C1 segment of cervical spinal cord (tissue), 14 donors: ENCODE measurements at regions not wholly inside any gene's neighbourhood (a gene's known extent, or its start where the extent isn't known, plus 50 kb on each side); places are given as distances from the start of the nearest gene placed in this dataset.
"Not testable (repeated sequence)": the region's sequence is repeated elsewhere in the genome, so short reads cannot be mapped to it uniquely, and the experiment has no call there.

ENCODE experiments used
- DNase-seq, 14 donors: peaks; one replicate each; lab custom pipeline; 2025; lab: John Stamatoyannopoulos, UW

DNA sequence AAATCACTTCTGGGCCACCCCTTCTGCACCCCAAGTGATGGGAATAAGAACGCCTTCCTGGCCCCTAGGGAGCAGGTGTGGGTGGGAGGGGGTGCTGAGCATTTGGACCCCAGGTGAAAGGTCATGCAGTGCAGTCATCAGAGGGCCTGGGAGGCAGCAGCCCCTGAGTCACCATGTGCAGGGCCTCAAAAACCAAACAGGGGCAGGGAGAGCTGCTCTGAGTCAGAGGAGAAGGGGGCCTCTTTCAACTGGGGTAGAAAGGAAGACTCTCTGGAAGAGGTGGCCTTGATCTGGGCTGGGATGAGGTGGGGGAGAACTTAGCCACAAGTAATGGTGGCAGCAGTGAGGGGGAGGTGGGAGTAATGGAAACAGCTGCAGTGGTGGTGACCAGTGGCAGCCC, 164.3 kb downstream of the BUB3 start:
- no peak for DNase-seq

DNA sequence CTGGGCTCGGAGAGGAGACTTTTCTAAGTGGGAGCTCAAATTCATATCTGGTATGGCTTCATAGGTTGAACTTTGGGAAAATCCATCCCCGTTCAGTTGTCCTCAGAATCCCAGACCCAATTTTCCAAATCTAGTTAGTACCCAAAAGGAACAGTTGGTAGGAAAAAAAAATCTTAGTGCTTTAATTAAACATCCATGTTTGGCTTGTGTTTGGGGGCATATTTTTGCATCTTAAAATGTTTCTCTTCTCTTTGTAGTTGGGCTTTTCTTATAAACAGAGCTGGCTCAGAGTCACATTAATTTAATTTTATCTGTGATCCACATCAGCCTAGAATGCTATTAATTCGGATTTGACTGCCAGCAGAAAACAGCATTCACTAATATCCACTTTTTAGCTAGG, 165.9 kb downstream of the BUB3 start:
- no peak for DNase-seq

DNA sequence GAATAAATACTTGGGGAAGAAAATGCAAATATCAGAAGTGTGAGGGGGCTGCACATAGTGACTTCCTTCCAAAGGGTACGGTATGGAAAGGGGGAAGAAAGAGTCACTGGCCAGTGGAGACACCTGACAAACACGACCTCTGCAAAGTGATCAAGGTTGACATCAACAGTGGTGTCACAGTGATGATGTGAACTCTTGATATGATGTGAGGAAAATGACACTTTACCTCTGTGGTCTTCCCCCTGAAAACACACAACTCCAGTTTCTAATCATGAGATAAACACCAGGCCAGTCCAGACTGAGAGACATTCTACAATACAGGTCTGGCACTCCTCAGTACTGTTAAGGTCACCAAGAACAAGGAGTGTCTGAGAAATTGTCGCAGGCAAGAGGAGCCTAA, 169.7 kb downstream of the BUB3 start:
- no peak for DNase-seq

DNA sequence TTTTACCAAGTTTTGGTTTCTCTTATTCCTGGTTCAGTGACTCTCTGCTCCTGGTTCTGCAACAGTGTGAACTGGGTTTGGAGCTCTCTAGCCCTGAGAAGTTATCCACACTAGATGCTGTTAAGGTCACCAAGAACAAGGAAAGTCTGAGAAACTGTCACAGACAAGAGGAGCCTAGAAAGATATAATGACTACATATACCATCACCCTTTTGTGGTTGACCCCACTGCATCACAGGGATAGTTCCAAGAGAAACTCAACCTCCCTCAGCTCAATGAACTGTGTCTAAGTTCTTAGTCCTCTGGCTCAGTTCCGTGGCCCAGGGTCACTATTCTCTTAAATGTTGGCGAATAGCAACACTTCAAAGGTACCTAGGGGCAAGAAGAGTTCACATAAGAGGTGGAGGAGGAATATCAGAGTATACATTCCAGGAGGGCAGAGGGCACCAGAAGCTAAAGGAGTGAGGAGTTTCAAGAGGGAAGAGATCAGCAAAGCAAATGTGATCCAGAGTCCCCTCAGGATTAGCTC, 171.5 kb downstream of the BUB3 start:
- DNase-seq, result no peak

DNA sequence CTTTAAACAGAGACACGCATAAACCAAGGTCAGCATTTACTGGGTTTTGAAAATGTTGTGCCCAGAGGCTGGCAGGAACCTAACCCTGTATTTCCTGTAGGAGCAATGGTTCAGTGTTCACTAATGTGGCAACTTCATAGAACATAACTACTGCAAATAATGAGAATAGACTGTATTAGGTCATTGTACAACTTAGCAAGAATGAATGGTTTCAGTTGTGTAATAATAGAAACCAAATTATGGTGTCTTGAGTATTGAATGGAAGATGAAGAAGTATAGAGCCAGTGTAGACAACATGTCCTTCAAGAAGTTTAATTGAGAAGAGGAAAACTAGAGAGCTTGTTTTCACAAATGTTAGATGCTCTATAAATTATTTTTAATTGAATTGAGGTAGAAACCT, 172.5 kb downstream of the BUB3 start:
- no peak for DNase-seq

DNA sequence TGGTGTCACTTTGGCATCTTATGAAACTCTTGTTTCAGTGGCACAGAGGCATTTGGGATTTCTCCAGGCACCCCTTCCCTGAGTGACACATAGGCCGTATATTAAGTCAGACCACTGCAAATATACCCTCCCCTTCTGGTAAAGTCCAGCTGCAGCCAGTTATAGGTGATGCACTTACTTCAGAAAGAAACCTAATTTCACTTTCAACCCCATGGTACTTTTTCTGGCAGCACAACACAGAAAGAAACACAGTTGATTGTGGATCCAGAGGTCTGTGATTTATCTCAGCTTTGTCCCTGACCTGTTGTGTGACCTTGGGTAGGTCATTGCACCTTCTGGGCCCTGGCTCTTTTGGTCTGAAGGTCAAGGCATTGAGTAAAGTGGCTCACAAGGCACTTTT, 173.2 kb downstream of the BUB3 start:
- no peak for DNase-seq

DNA sequence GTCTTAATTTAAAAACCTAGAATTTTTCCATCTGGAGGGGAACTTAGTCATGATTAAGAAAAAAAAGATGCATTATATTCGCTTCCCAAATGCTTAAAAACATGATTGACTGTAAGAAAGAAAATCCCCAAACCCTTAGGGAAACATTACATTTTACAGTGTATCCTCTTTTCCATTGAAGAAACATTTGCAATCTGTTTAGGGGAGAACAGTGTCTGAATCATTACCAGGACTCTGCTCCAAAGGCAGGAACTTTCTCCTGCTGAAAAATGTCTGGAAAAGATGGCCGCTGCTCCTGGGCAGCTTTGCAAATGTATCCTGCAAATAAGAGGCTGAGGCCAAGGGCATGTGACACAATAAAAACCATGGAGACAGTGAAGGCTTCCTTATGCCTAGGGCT, 173.7 kb downstream of the BUB3 start:
- no peak for DNase-seq

DNA sequence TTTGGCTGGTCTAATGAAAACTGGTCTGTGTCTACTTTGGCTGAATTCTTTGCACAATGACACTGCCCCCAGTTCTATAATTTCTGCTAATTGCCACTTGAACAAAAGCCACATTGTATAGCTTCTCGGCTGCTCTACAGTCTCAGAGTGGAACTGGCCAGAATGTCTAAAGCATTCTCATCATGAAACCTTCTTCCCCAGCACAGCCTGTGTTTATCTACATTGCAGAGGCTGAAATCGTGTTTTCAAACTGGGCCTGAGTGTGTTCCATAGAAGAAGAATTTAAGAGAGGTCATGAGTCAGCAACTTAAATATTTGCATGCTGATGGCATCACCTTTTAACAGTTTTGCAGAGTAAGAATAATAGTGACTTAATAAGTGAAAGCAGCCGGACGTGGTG, 177.2 kb downstream of the BUB3 start:
- peak in 2 of 14 donors; percentile 6 to 13 for DNase-seq

DNA sequence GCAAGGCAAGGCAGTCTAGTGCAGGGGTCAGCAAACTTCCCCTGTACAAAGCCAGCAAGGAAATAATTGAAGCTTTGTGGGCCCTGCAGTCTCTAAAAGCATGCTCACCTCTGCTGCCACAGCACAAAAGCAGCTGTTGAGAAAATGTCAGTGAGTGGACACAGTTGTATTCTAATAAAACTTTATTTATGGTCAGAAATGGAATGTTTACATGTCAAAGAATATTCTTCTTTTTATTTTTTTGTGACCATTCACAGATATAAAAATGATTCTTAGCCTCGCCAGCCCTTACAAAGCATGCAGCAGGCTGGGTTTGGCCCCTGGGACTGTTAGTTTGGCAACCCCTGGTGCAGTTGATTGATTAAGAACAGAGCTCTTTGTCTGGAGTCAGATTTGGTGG, 192.4 kb downstream of the BUB3 start:
- no peak for DNase-seq

DNA sequence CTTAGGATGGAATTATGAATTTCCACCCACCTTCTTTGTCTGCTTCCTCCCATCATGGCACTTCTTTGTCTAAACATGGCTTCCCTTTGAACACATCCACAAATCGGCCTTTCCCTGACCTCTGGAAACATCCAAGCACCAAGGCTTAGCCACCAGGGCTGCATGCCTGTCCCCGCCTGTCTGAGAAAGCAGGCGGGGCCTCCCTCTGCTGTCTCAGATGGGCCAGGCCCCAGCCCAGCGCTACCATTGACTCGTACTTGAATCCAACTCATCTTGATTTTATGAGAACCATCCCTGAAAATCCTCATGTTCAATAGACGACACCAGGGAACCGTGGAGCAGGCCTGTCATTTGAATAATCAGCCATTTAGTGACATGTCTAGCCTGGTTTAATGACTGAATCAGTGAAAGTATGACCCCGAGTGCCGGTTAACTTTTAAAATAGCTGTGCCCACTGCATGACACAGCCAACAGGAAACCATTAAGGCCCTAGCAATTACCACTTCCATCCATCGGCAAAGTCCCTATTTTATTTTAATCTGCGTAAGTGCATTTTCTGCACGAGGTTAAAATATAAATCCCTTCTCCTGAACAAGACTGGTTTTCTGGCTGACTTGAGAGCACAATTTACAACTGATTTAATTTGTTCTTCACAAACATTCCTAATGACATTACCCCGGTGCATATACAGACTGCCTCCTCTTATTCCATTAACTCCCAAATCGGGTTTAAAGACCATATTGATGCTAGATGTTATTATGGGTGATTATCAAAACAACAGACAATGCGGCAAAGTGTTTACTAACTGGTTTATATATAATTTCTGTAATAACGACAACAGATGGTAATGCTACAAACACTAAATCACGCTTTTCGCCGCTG, 194.7 kb downstream of the BUB3 start:
- no peak for DNase-seq

DNA sequence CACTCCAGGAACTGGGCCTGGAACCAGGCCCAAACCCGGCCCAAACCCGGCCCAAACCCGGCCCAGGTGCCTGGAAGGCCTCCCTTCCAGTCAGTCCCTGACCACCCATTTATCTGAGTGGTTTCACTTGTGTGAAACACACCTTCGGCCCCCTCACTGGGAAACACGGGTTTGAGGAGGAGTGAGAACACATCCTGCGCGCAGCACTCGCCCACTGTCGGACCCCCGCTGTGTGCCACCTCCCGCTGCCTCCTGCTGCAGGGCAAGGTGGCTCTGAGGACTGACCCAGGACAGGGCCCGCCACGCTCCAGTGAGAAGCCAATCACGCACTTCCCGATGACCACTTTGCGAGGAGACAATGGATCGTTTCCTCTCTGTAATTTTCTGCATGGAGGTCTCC, 197.5 kb downstream of the BUB3 start:
- DNase-seq, result no peak

DNA sequence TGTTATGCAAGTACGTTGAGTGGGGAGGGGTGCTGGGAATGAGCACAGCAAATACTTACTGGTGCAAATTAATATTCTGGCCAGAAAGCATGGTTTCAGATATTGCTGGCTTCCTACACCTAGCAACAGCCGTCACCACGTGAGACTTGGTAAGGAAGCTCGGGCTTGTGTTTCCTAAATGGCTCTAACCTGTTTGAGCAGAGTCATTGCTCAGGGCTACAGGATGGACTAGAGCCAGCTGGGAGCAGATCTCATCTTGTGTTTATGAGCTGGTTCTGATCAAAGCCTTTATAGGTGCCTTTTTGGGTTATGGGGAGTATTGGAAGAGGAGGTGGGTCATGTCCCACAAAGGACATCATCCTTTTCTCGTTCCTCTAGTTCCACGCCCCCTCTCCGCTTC, 200.3 kb downstream of the BUB3 start:
- no peak for DNase-seq

DNA sequence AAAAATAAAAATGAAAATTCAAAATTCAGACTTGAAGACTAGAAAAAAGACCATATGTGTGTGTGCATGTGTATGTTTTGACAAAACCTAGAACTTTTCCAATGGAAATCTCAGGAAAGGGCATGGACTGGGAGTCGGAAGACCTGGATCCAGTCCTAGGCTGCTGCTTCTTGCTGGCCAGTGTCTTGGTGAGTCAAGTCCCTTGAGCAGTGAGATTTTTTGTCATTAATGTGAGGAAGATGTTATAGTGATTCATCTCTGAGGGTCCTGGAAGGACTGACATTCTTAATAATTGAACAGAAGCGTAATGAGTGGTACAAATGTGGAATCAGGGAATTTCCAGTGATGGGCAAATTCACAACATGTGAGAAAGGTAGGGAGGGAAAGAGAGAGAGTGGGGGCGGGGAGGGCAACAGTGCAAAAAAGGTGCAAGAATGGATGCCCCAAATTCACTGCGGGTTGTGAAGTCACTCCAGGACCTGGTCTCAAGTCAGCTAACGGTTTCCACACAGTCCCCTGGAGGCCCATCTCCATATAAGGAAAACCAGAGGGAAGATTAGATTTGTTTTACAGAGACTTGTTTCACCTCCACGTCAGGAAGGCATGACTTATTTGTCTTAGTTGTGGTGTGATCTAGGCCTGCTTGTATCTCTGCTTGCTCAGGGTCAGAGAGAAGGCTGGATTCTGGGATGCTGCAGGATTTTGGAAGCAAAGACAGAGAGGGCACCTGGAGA, 201.7 kb downstream of the BUB3 start:
- DNase-seq, result no peak

DNA sequence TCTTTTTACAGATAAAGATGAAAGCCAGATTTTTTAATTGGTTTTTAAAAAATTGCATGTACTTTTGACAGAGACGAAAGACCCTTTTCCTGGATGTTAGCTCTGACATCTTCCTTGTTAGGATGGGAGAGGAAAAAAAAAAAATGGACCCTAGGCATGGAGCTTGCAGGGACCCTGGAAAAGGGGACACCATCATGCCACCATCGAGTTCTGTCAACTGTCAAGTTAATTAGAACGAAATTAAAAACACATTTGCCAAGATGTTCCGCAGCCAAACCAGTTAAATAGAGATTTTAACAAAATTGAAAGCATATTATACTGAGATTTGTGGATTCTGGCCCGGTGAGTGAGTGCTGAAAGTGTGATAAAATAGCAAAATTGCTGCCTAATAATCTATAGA, 202.6 kb downstream of the BUB3 start:
- no peak for DNase-seq

DNA sequence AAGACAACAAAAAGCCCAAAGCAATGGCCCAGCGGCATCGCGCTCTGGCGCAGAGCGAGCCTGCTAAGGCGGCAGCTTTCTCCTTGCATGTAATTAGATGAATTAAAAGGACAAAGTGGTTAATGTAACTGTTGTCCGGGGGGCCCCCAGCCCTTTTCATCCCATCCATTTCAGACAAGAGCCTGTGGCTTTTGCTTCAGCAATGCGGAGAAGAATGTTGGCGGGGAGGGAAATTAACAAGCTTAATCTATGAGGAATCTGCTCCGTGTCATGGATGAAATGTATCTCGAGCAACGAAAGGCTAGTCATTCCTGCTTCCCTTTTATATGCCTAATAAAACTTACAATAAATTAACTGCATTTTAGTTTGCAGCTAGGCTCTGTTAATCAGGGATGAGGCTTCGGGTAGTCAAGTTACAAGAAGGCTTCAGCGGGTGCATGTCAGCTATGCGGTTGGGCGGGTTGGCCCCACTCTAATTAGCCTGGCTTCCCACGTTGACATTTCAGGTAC, 203.3 kb downstream of the BUB3 start:
- no peak for DNase-seq

DNA sequence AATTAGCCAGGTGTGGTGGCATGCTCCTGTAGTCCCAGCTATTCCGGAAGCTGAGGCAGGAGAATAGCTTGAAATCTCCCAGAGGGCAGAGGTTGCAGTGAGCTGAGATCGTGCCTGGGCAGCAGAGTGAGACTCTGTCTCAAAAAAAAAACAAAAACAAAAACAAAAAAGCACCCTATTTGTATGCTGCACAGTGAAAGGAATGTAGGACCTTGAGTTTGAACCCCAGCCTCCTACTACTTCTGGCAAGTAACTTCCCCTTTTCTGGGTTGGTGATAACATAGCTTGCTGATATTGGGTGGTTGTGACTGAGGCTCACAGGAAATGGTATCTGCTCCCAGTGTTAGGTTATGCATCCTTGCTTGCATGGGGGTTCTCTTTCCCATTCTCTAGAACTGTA, 205.3 kb downstream of the BUB3 start:
- no peak for DNase-seq

DNA sequence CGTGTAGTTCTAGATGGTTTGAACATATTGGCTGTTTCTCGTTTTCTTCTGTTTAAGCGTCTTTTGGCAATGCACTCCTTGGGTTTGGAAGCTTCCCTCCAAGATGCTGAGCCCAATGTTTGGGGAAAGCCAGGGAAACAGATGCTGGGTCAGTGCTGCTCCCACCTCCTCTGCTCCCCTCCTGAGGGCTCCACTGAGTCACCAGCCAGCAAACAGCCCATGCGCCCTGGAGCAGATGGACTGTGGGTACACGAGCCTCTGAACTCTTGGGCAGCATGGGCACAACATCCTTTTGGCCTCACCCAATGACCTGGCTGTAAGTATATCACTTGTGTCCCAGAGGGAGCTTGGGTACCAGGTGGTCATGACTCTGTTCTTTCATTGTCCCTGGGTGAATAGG, 207.6 kb downstream of the BUB3 start:
- no peak for DNase-seq

DNA sequence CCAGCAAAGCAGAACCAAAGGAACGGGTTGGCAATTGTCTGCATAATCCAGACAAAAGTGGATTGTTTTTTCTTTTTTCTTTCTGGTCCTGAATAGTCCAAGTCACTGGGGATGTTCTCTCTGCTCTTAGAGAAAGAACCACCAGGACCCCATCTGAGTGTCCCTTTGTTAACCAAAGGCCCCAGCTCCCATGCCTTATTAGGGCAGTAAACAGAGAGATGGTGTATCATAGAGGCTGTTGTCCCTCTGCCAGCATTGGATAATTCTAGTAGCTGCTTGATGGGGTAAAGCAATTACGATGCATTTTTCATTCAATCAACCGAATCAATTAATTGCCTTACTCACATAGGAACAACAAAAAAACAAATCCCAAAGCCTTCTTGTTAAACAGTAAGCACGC, 213.0 kb downstream of the BUB3 start:
- DNase-seq, result peak in 9 of 14 donors; percentile 16 to 68 (median 42)

DNA sequence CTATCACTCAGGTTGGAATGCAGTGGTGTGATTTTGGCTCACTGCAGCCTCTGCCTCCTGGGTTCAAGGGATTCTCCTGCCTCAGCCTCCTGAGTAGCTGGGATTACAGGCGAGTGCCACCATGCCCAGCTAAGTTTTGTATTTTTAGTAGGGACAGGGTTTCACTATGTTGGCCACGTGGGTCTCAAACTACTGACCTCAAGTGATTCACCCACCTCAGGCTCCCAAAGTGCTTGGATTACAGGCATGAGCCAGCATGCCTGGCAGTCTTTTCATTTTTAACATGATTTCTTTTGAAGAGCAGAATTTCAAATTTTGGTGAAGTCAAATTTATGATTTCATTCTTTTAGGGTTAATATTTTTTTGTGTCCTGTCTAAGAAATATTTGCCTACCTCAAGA, 217.4 kb downstream of the BUB3 start:
- not testable (repeated sequence) for DNase-seq

DNA sequence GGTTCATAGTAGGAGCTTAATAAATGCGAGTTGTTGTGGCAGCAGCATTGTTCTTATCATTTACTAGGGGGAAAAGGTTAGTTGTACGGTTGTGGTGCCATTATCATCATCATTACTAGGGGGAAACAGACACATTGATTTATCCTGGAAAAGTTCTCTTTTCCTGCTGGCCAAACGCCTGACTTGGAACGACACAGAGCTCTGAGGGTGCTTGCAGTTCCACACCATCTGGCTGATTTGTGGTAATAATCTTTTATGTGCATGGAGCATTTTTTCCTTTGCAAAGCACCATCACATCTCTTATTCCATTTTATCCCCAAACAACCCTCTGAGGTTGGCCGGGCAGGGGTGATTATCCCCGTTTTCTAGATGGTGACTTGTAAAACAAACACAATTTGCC, 219.4 kb downstream of the BUB3 start:
- DNase-seq, result no peak

DNA sequence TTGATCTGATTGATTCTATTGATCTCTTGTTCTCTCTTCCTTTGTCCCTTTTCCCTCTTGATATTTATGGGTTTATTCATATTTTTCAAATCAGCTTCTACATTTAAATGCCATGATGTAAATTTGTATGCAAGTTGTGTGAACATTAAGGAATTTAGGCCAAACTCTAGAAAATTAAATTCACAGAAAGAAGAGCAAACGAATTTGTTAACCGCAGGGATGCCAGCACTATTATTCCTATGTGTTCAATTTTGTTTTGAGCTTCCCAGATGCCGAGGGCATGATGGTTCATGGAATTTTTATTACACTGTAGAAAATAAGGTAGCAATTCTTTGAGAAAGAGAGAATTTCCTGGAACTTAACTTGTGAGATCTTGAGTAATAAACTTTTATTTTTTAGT, 220.9 kb downstream of the BUB3 start:
- no peak for DNase-seq

DNA sequence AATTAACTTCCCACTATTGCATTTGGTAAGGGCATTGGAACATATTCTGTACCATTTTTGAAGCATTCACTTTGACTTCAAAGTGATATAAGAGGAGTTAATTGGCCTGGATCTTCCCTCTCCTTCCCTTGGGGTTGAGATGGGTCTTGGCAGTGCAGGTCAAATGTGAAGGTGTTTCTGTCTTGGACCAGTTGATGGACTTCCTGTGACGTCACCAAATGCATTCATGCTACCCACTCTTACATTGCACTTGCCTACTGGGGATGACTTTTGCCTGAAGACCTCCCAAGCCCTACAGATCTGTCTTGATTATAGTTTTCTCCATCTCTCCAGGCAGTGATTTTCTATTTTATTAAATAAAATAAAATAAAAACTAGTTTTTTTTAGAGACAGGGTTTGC, 221.5 kb downstream of the BUB3 start:
- no peak for DNase-seq

DNA sequence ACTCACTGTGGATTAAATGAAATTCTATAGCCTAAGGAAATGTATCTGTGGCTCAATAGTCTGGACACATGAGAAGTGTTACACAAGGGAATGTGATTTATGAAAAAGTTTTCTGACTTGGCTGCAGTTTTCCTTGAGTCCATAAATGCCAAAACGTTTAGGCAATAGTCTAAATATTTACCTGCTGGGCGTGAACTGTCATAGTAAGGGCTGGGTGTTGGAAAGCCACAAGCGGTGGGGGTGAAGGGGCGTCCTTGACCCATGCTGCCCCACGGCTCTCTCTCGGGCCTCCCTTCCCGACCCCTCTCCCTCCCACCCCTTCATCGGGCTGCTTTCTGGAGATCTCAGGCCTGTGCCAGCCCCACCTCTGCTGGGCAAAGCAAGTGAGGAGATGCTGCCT, 223.7 kb downstream of the BUB3 start:
- DNase-seq, result no peak
